CD4-positive, alpha-beta T cell treated with Interferon gamma for 1 hour (primary cell): ENCODE measurements at regions not wholly inside any gene's neighbourhood (a gene's known extent, or its start where the extent isn't known, plus 50 kb on each side); places are given as distances from the start of the nearest gene placed in this dataset.

Experiments
- DNase-seq: peaks from one replicate; pipeline ENCODE4 v3.0.0-alpha.2; 2020

GRCh38 chr18:78698914-78699313 lies 280.7 kb upstream of the SALL3 start:
- no peak for DNase-seq

- DNase-seq = no peak
Observed at GRCh38 chr18:78699499-78699898, 280.1 kb upstream of the SALL3 start.

GRCh38 chr18:78701771-78702396 lies 277.7 kb upstream of the SALL3 start:
- no peak for DNase-seq

GRCh38 chr18:78703291-78703690 lies 276.3 kb upstream of the SALL3 start:
- no peak for DNase-seq

- DNase-seq = no peak
Observed at GRCh38 chr18:78704971-78705461, 274.6 kb upstream of the SALL3 start.

- DNase-seq = no peak
Observed at GRCh38 chr18:78709261-78709809, 270.3 kb upstream of the SALL3 start.

GRCh38 chr18:78711316-78711715 lies 268.3 kb upstream of the SALL3 start:
- DNase-seq = no peak

- no peak for DNase-seq
Observed at GRCh38 chr18:78711971-78712370, 267.6 kb upstream of the SALL3 start.

- DNase-seq = no peak
Observed at GRCh38 chr18:78713069-78713468, 266.5 kb upstream of the SALL3 start.

- DNase-seq = no peak
Observed at GRCh38 chr18:78713726-78714125, 265.9 kb upstream of the SALL3 start.

GRCh38 chr18:78716022-78716421 lies 263.6 kb upstream of the SALL3 start:
- no peak for DNase-seq

GRCh38 chr18:78716581-78716980 lies 263.0 kb upstream of the SALL3 start:
- DNase-seq = no peak

- DNase-seq = no peak
Observed at GRCh38 chr18:78717051-78717765, 262.4 kb upstream of the SALL3 start.

- no peak for DNase-seq
Observed at GRCh38 chr18:78717766-78718150, 261.9 kb upstream of the SALL3 start.

- no peak for DNase-seq
Observed at GRCh38 chr18:78719821-78720220, 259.8 kb upstream of the SALL3 start.

GRCh38 chr18:78720456-78721237 lies 259.0 kb upstream of the SALL3 start:
- DNase-seq = no peak

- no peak for DNase-seq
Observed at GRCh38 chr18:78721238-78721875, 258.3 kb upstream of the SALL3 start.

GRCh38 chr18:78721981-78722380 lies 257.6 kb upstream of the SALL3 start:
- no peak for DNase-seq

GRCh38 chr18:78722386-78722785 lies 257.2 kb upstream of the SALL3 start:
- no peak for DNase-seq

- DNase-seq = no peak
Observed at GRCh38 chr18:78722929-78723710, 256.5 kb upstream of the SALL3 start.

GRCh38 chr18:78724214-78724914 lies 255.3 kb upstream of the SALL3 start:
- DNase-seq = no peak

- DNase-seq = no peak
Observed at GRCh38 chr18:78725426-78725825, 254.2 kb upstream of the SALL3 start.
